CD4-positive, alpha-beta T cell (primary cell): ENCODE measurements at regions not wholly inside any gene's neighbourhood (a gene's known extent, or its start where the extent isn't known, plus 50 kb on each side); places are given as distances from the start of the nearest gene placed in this dataset.
A peak's percentile ranks its signal among the peaks of the same experiment; 100 is the strongest.

Experiments
- ATAC-seq: fragments of 200-7000 bp; cut with Tn5 transposase; one replicate; pipeline ENCODE4 v1.10.0; 2022; ENCODE audit warnings: mild to moderate bottlenecking; ENCODE audit not compliant: poor library complexity
- CTCF ChIA-PET: fragments of 350-600 bp; sonication (Branson Sonifier 250); formaldehyde crosslinking; loops from one replicate; lab custom pipeline; 2021; ENCODE audit warnings: antibody characterized with exemption, inconsistent platforms; lab: Charles Lee
- POLR2A ChIA-PET: fragments of 350-600 bp; sonication (Branson Sonifier 250); formaldehyde crosslinking; loops from one replicate; lab custom pipeline; 2021; ENCODE audit warnings: antibody characterized with exemption, inconsistent platforms; lab: Charles Lee
- DNase-seq, 14 experiments: peaks; one replicate each; pipeline ENCODE4 v3.0.0-alpha.2; 2013 to 2020; ENCODE audit warnings: mixed read lengths in 2 of 14
- H3K27ac ChIP-seq, 2 donors: one replicate each; pipeline versions ENCODE4 v1.5.1 to v1.7.0; 2013; ENCODE audit warnings: low read length in 2 of 2, low read depth in 1 of 2, mild to moderate bottlenecking in 1 of 2
- H3K27me3 ChIP-seq, 2 experiments: 1 replicate in 1 of 2; 2 replicates in 1 of 2; pipeline versions ENCODE4 v1.6.1 to v1.7.0; 2013; ENCODE audit warnings: low read length in 2 of 2, control low read depth in 1 of 2, mild to moderate bottlenecking in 1 of 2, moderate library complexity in 1 of 2; ENCODE audit not compliant: insufficient read depth in 2 of 2, control insufficient read depth in 1 of 2
- H3K36me3 ChIP-seq: one replicate; pipeline ENCODE4 v1.6.1; 2013; ENCODE audit warnings: low read length, control low read depth; ENCODE audit not compliant: insufficient read depth
- H3K4me1 ChIP-seq: one replicate; pipeline ENCODE4 v1.6.1; 2013; ENCODE audit warnings: low read length, control low read depth; ENCODE audit not compliant: insufficient read depth
- H3K4me3 ChIP-seq: one replicate; pipeline ENCODE4 v1.5.1; 2013; ENCODE audit warnings: mild to moderate bottlenecking, low read length, moderate library complexity
- H3K9me3 ChIP-seq, 2 experiments: 1 replicate in 1 of 2; 2 replicates in 1 of 2; pipeline versions ENCODE4 v1.6.1 to v1.7.0; 2013; ENCODE audit warnings: low read length in 2 of 2, mild to moderate bottlenecking in 2 of 2, control low read depth in 1 of 2, moderate library complexity in 1 of 2; ENCODE audit not compliant: control insufficient read depth in 1 of 2, insufficient read depth in 1 of 2
- H3K27ac Mint-ChIP-seq: one replicate; pipeline ENCODE4 v1.8.0; 2020; ENCODE audit warnings: mixed read lengths
- H3K27me3 Mint-ChIP-seq: one replicate; pipeline ENCODE4 v1.8.0; 2021; ENCODE audit warnings: mixed read lengths
- H3K36me3 Mint-ChIP-seq: one replicate; pipeline ENCODE4 v1.8.0; 2021; ENCODE audit warnings: low read depth, mixed read lengths
- H3K4me1 Mint-ChIP-seq: one replicate; pipeline ENCODE4 v1.8.0; 2021; ENCODE audit warnings: low read depth, mixed read lengths
- H3K4me3 Mint-ChIP-seq: one replicate; pipeline ENCODE4 v1.8.0; 2020; ENCODE audit warnings: mild to moderate bottlenecking, mixed read lengths
- H3K9me3 Mint-ChIP-seq: one replicate; pipeline ENCODE4 v1.8.0; 2020; ENCODE audit warnings: mixed read lengths
- CTCF ChIP-seq: fragments of 200-600 bp; IDR thresholded peaks from one replicate; pipeline ENCODE4 v1.8.0; 2022; ENCODE audit warnings: antibody characterized with exemption, mild to moderate bottlenecking
- intact Hi-C, 2 experiments: fragments of 100-400 bp; cut with DNase I in 1 of 2; cut with micrococcal nuclease in 1 of 2; formaldehyde crosslinking; loops; one replicate each; pipeline versions ENCODE4 v1.15.1 to v1.9.0; 2023 to 2025; cut with DNase I, micrococcal nuclease

GRCh38 chr10:128213156-128213555, 86.9 kb upstream of the MKI67 start:
- DNase-seq (no peak), ATAC-seq (no peak)
- Mint-ChIP-seq H3K27ac (no peak overlapping the region), H3K36me3 (no peaks in the 10 kb centered on the region), H3K4me3 (peak overlapping the region; percentile 42), H3K4me1 (peaks cover 26% of the 10 kb centered on the region), H3K27me3 (no peaks in the 10 kb centered on the region), H3K9me3 (no peaks in the 10 kb centered on the region)
- Histone ChIP-seq H3K27ac (no peak overlapping the region), H3K4me3 (no peak overlapping the region), H3K9me3 (peaks cover 0 to 4% of the 10 kb centered on the region in 2 experiments), H3K4me1 (peaks cover 22% of the 10 kb centered on the region), H3K36me3 (no peaks in the 10 kb centered on the region), H3K27me3 (no peaks in the 10 kb centered on the region)
- CTCF ChIA-PET: no interaction called here
- POLR2A ChIA-PET: interaction anchor here (1.0 to 2.3 kb wide), 2 partner anchors 32 to 35 kb away, joined by 3 to 10 read pairs; no protein-coding TSS in a partner anchor
- TF ChIP-seq CTCF: no peak
- intact Hi-C loops: loop anchor here (5.0 to 10.0 kb wide), 5 partner anchors 136 to 1914 kb away; partner anchors contain the start of gene MGMT (in 1 of the 2)

GRCh38 chr10:128215733-128216132, 89.5 kb upstream of the MKI67 start:
- Histone ChIP-seq H3K4me1 (peaks cover 16% of the 10 kb centered on the region), H3K27me3 (no peaks in the 10 kb centered on the region), H3K27ac (no peak overlapping the region), H3K4me3 (no peak overlapping the region), H3K9me3 (peaks cover 0 to 4% of the 10 kb centered on the region in 2 experiments), H3K36me3 (no peaks in the 10 kb centered on the region)
- Mint-ChIP-seq H3K9me3 (no peaks in the 10 kb centered on the region), H3K4me3 (no peak overlapping the region), H3K36me3 (no peaks in the 10 kb centered on the region), H3K4me1 (peaks cover 12% of the 10 kb centered on the region), H3K27ac (no peak overlapping the region), H3K27me3 (no peaks in the 10 kb centered on the region)
- CTCF ChIA-PET: no interaction called here
- no peak for TF ChIP-seq CTCF
- no peak for DNase-seq
- ATAC-seq: no peak
- POLR2A ChIA-PET: no interaction called here
- intact Hi-C loops: loop anchor here in 1 of 2 experiments (10.0 kb wide), 1 partner anchor 1249 kb away; the partner anchor contains the start of gene MGMT

GRCh38 chr10:128217136-128217535, 90.9 kb upstream of the MKI67 start:
- Mint-ChIP-seq H3K27ac (no peak overlapping the region), H3K4me3 (no peak overlapping the region), H3K9me3 (no peaks in the 10 kb centered on the region), H3K36me3 (no peaks in the 10 kb centered on the region), H3K27me3 (no peaks in the 10 kb centered on the region), H3K4me1 (peaks cover 2% of the 10 kb centered on the region)
- peaks cover 4 to 6% of the 10 kb centered on the region in 2 experiments for H3K27me3 ChIP-seq
- POLR2A ChIA-PET: no interaction called here
- no peak for TF ChIP-seq CTCF
- H3K9me3 ChIP-seq: peaks cover 0 to 5% of the 10 kb centered on the region in 2 experiments
- DNase-seq: no peak
- CTCF ChIA-PET: no interaction called here
- no peaks in the 10 kb centered on the region for H3K36me3 ChIP-seq
- H3K27ac ChIP-seq: no peak overlapping the region
- H3K4me3 ChIP-seq: no peak overlapping the region
- intact Hi-C loops: loop anchor here in 1 of 2 experiments (10.0 kb wide), 1 partner anchor 1248 kb away; the partner anchor contains the start of gene MGMT
- no peak for ATAC-seq
- H3K4me1 ChIP-seq: peaks cover 11% of the 10 kb centered on the region
